Muscle of arm (tissue), 1 donor: ENCODE measurements at regions not wholly inside any gene's neighbourhood (a gene's known extent, or its start where the extent isn't known, plus 50 kb on each side); places are given as distances from the start of the nearest gene placed in this dataset.

Experiments used
- DNase-seq: peaks from one replicate; pipeline ENCODE4 v3.0.0-alpha.2; 2013

- peak; percentile 43 for DNase-seq
These were observed 1160.0 kb downstream of the ADGRL3 start for GRCh38 chr4:62360156-62360545.

- peak; percentile 83 for DNase-seq
These were observed 1159.5 kb downstream of the ADGRL3 start for GRCh38 chr4:62359441-62360155.

- no peak for DNase-seq
These were observed 1144.8 kb downstream of the ADGRL3 start for GRCh38 chr4:62344915-62345314.

GRCh38 chr4:62344474-62344873 lies 1144.3 kb downstream of the ADGRL3 start:
- DNase-seq: no peak

GRCh38 chr4:62342346-62342745 lies 1142.2 kb downstream of the ADGRL3 start:
- DNase-seq: no peak

- no peak for DNase-seq
These were observed 1128.4 kb downstream of the ADGRL3 start for GRCh38 chr4:62328526-62328925.

- DNase-seq: no peak
These were observed 1127.6 kb downstream of the ADGRL3 start for GRCh38 chr4:62327612-62328297.

- DNase-seq: peak; percentile 29
These were observed 1124.1 kb downstream of the ADGRL3 start for GRCh38 chr4:62324215-62324614.

- no peak for DNase-seq
These were observed 1120.5 kb downstream of the ADGRL3 start for GRCh38 chr4:62320612-62321011.

GRCh38 chr4:62302710-62303109 lies 1102.6 kb downstream of the ADGRL3 start:
- no peak for DNase-seq

- DNase-seq: no peak
These were observed 1101.4 kb downstream of the ADGRL3 start for GRCh38 chr4:62301500-62301899.

- no peak for DNase-seq
These were observed 1093.4 kb downstream of the ADGRL3 start for GRCh38 chr4:62293551-62293950.

GRCh38 chr4:62292911-62293310 lies 1092.8 kb downstream of the ADGRL3 start:
- DNase-seq: no peak

- no peak for DNase-seq
These were observed 1088.8 kb downstream of the ADGRL3 start for GRCh38 chr4:62288808-62289541.

- DNase-seq: no peak
These were observed 1084.9 kb downstream of the ADGRL3 start for GRCh38 chr4:62285026-62285425.

- DNase-seq: no peak
These were observed 1079.6 kb downstream of the ADGRL3 start for GRCh38 chr4:62279689-62280088.

GRCh38 chr4:62275470-62275869 lies 1075.3 kb downstream of the ADGRL3 start:
- DNase-seq: no peak

GRCh38 chr4:62274782-62275181 lies 1074.7 kb downstream of the ADGRL3 start:
- no peak for DNase-seq

GRCh38 chr4:62271107-62271506 lies 1071.0 kb downstream of the ADGRL3 start:
- DNase-seq: no peak

- DNase-seq: no peak
These were observed 1069.8 kb downstream of the ADGRL3 start for GRCh38 chr4:62269918-62270317.

- no peak for DNase-seq
These were observed 1063.3 kb downstream of the ADGRL3 start for GRCh38 chr4:62263454-62263853.

- no peak for DNase-seq
These were observed 1062.5 kb downstream of the ADGRL3 start for GRCh38 chr4:62262676-62263075.

GRCh38 chr4:62260254-62260653 lies 1060.1 kb downstream of the ADGRL3 start:
- no peak for DNase-seq
